ENCODE measurements at regions not wholly inside any gene's neighbourhood (a gene's known extent, or its start where the extent isn't known, plus 50 kb on each side); places are given as distances from the start of the nearest gene placed in this dataset.

DNA sequence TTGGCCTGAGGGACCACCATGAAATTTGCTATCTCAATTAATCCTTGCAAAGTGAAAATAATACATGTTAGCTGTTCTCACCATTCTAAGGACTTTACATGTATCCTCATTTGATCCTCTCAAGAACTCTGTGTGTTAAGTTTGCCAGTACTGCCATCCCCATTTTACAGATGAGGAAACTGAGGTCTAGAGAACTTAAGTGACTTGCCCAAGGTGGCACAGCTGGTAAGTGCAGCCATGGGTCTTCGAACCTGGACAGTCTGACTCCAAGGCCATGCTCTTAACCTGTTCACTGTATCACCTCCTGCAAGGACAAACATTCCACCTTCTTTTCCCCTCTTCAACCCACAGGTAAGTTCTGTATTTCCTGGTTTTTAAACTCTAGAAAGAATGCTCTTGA lies 85.3 kb upstream of the NFE2L3 start:
- TF ChIP-seq CTCF (IDR thresholded peaks at IDR 0.05) (no peak), POLR2AphosphoS5 (IDR thresholded peaks at IDR 0.05) (no peak)

Data from sigmoid colon (tissue), 4 donors.